GM21526 (cell line): ENCODE measurements at regions not wholly inside any gene's neighbourhood (a gene's known extent, or its start where the extent isn't known, plus 50 kb on each side); places are given as distances from the start of the nearest gene placed in this dataset.
"Not testable (repeated sequence)": the region's sequence is repeated elsewhere in the genome, so short reads cannot be mapped to it uniquely, and the experiment has no call there.

Source experiments
- ATAC-seq: cut with Tn5 transposase; IDR thresholded peaks from one replicate; pipeline ENCODE4 v1.9.1; 2021; ENCODE audit warnings: moderate library complexity; ENCODE audit not compliant: unreplicated experiment, low FRiP score

GRCh38 chr17:77555121-77555591 lies 403.3 kb upstream of the TNRC6C start:
- no peak for ATAC-seq

GRCh38 chr17:77555741-77556291 lies 402.7 kb upstream of the TNRC6C start:
- ATAC-seq: no peak

- no peak for ATAC-seq
Observed at GRCh38 chr17:77556383-77557061, 402.0 kb upstream of the TNRC6C start.

GRCh38 chr17:77558846-77559626 lies 399.5 kb upstream of the TNRC6C start:
- no peak for ATAC-seq

- no peak for ATAC-seq
Observed at GRCh38 chr17:77560381-77560780, 398.1 kb upstream of the TNRC6C start.

GRCh38 chr17:77560841-77561240 lies 397.7 kb upstream of the TNRC6C start:
- no peak for ATAC-seq

- ATAC-seq: not testable (repeated sequence)
Observed at GRCh38 chr17:77562361-77562760, 396.1 kb upstream of the TNRC6C start.

GRCh38 chr17:77563439-77564102 lies 394.9 kb upstream of the TNRC6C start:
- ATAC-seq: no peak

- no peak for ATAC-seq
Observed at GRCh38 chr17:77564278-77564920, 394.1 kb upstream of the TNRC6C start.

GRCh38 chr17:77565166-77565565 lies 393.3 kb upstream of the TNRC6C start:
- no peak for ATAC-seq

GRCh38 chr17:77566151-77566550 lies 392.4 kb upstream of the TNRC6C start:
- ATAC-seq: no peak

GRCh38 chr17:77566566-77567138 lies 391.9 kb upstream of the TNRC6C start:
- ATAC-seq: no peak

- ATAC-seq: no peak
Observed at GRCh38 chr17:77568540-77568939, 390.0 kb upstream of the TNRC6C start.

GRCh38 chr17:77569846-77570564 lies 388.5 kb upstream of the TNRC6C start:
- ATAC-seq: no peak

- no peak for ATAC-seq
Observed at GRCh38 chr17:77570565-77570898, 388.0 kb upstream of the TNRC6C start.

- ATAC-seq: no peak
Observed at GRCh38 chr17:77571155-77571981, 387.1 kb upstream of the TNRC6C start.

- ATAC-seq: no peak
Observed at GRCh38 chr17:77572065-77572601, 386.4 kb upstream of the TNRC6C start.

- ATAC-seq: no peak
Observed at GRCh38 chr17:77572851-77573250, 385.7 kb upstream of the TNRC6C start.

- ATAC-seq: no peak
Observed at GRCh38 chr17:77577491-77577890, 381.0 kb upstream of the TNRC6C start.
